Mucosa of rectum (tissue), 2 donors: ENCODE measurements at regions not wholly inside any gene's neighbourhood (a gene's known extent, or its start where the extent isn't known, plus 50 kb on each side); places are given as distances from the start of the nearest gene placed in this dataset.
A peak's percentile ranks its signal among the peaks of the same experiment; 100 is the strongest.

Source experiments
- H3K27ac ChIP-seq, 2 donors: one replicate each; pipeline ENCODE4 v1.7.0; 2013; ENCODE audit warnings: inconsistent platforms in 2 of 2, low read depth in 2 of 2, low read length in 2 of 2
- H3K27me3 ChIP-seq, 2 donors: one replicate each; pipeline ENCODE4 v1.7.0; 2013; ENCODE audit warnings: low read length in 2 of 2; ENCODE audit not compliant: control insufficient read depth in 2 of 2, insufficient read depth in 2 of 2
- H3K36me3 ChIP-seq, 2 donors: one replicate each; pipeline ENCODE4 v1.7.0; 2013; ENCODE audit warnings: low read length in 2 of 2; ENCODE audit not compliant: control insufficient read depth in 2 of 2, insufficient read depth in 2 of 2
- H3K4me1 ChIP-seq, 2 donors: one replicate each; pipeline ENCODE4 v1.7.0; 2013; ENCODE audit warnings: low read length in 2 of 2, mild to moderate bottlenecking in 1 of 2; ENCODE audit not compliant: control insufficient read depth in 2 of 2, insufficient read depth in 2 of 2
- H3K4me3 ChIP-seq, 2 donors: one replicate each; pipeline ENCODE4 v1.7.0; 2013; ENCODE audit warnings: low read length in 2 of 2
- H3K9ac ChIP-seq, 2 donors: one replicate each; pipeline ENCODE4 v1.7.0; 2013; ENCODE audit warnings: low read length in 2 of 2, low read depth in 1 of 2, mild to moderate bottlenecking in 1 of 2
- H3K9me3 ChIP-seq, 2 donors: one replicate each; pipeline ENCODE4 v1.7.0; 2013; ENCODE audit warnings: low read length in 2 of 2; ENCODE audit not compliant: control insufficient read depth in 2 of 2
- donor health status: healthy.
- donor health status: Normal muscosa, but diverticular disease.

GRCh38 chr14:54219261-54220070 is 177.3 kb upstream of the CDKN3 start:
- Histone ChIP-seq H3K27me3 (peaks cover 0 to 4% of the 10 kb centered on the region in 2 donors), H3K27ac (no peak overlapping the region), H3K4me3 (no peak overlapping the region), H3K9me3 (no peaks in the 10 kb centered on the region), H3K9ac (no peak overlapping the region), H3K36me3 (no peaks in the 10 kb centered on the region), H3K4me1 (no peaks in the 10 kb centered on the region)

- no peak overlapping the region for H3K9ac ChIP-seq
- H3K27me3 ChIP-seq = peaks cover 0 to 4% of the 10 kb centered on the region in 2 donors
- no peaks in the 10 kb centered on the region for H3K4me1 ChIP-seq
- no peaks in the 10 kb centered on the region for H3K36me3 ChIP-seq
- peak overlapping the region; percentile 17 to 45 for H3K4me3 ChIP-seq
- no peak overlapping the region for H3K27ac ChIP-seq
- H3K9me3 ChIP-seq = no peaks in the 10 kb centered on the region
Measured at GRCh38 chr14:54220071-54220703, 176.6 kb upstream of the CDKN3 start.

DNA sequence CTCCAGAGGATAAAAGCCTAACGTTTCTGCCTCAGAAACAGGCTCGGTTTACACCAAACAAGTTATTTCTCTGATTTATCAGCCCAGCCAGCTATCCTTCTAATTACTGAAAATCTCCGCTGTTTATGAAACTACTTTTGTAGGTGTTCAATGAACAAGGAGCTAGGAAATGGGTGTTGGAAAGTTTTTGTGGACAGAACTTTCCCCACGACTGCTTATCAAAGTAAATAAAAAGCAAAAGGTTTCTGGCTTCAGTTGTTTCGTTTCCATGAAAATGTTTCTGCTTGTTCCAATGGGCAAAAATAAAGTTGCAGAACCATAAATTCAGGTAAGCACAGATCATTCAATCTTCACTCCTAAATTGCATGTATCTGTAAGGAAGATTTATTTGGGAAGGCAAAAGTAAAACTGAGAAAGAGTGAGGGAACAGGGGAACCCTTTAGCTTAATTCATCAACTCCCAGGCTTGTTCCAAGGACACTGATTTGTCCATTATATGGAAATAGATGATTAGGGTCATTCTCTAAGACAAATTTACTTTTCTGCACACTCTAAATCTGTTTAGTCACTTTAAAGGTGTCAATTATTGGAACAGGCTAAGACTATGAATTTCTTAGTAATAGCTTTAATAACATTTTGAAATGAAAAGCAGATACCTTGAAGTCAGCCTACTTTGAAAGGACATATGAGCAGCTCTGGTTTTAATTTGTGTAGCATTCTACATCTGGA is 175.9 kb upstream of the CDKN3 start:
- H3K36me3 ChIP-seq = no peaks in the 10 kb centered on the region
- H3K9me3 ChIP-seq = no peaks in the 10 kb centered on the region
- H3K27me3 ChIP-seq = peaks cover 0 to 4% of the 10 kb centered on the region in 2 donors
- H3K4me1 ChIP-seq = no peaks in the 10 kb centered on the region
- H3K4me3 ChIP-seq = peak overlapping the region in 1 of 2 donors; percentile 45
- H3K9ac ChIP-seq = no peak overlapping the region
- H3K27ac ChIP-seq = no peak overlapping the region

- H3K4me1 ChIP-seq = no peaks in the 10 kb centered on the region
- H3K27me3 ChIP-seq = peaks cover 0 to 4% of the 10 kb centered on the region in 2 donors
- no peak overlapping the region for H3K27ac ChIP-seq
- H3K36me3 ChIP-seq = no peaks in the 10 kb centered on the region
- no peak overlapping the region for H3K9ac ChIP-seq
- no peak overlapping the region for H3K4me3 ChIP-seq
- no peaks in the 10 kb centered on the region for H3K9me3 ChIP-seq
Measured at GRCh38 chr14:54221432-54221803, 175.4 kb upstream of the CDKN3 start.

DNA sequence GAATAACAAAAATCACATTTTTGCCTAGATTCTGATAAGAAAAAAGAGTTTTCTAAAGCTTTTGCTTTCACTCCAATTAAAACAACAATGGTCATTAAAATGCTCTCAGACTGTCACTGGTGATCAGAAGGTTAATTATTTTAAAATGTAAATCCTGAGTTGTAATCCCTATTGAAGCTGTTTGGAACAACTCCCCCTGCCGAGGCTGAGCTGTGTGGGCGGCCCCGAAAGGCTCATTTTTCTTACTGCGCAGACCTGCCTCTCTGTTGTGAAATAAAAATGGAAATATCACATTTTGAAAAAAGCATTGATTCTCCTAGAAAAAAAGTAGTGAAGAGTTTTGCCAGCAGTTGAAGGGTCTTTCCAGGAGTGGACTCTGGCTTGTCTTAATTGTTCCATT is 174.8 kb upstream of the CDKN3 start:
- Histone ChIP-seq H3K27ac (no peak overlapping the region), H3K36me3 (no peaks in the 10 kb centered on the region), H3K27me3 (peaks cover 0 to 4% of the 10 kb centered on the region in 2 donors), H3K9ac (no peak overlapping the region), H3K9me3 (no peaks in the 10 kb centered on the region), H3K4me3 (no peak overlapping the region), H3K4me1 (no peaks in the 10 kb centered on the region)

- Histone ChIP-seq H3K36me3 (no peaks in the 10 kb centered on the region), H3K27me3 (peaks cover 0 to 4% of the 10 kb centered on the region in 2 donors), H3K4me1 (no peaks in the 10 kb centered on the region), H3K9me3 (no peaks in the 10 kb centered on the region), H3K27ac (no peak overlapping the region), H3K9ac (no peak overlapping the region), H3K4me3 (no peak overlapping the region)
Measured at GRCh38 chr14:54223831-54224402, 172.9 kb upstream of the CDKN3 start.

DNA sequence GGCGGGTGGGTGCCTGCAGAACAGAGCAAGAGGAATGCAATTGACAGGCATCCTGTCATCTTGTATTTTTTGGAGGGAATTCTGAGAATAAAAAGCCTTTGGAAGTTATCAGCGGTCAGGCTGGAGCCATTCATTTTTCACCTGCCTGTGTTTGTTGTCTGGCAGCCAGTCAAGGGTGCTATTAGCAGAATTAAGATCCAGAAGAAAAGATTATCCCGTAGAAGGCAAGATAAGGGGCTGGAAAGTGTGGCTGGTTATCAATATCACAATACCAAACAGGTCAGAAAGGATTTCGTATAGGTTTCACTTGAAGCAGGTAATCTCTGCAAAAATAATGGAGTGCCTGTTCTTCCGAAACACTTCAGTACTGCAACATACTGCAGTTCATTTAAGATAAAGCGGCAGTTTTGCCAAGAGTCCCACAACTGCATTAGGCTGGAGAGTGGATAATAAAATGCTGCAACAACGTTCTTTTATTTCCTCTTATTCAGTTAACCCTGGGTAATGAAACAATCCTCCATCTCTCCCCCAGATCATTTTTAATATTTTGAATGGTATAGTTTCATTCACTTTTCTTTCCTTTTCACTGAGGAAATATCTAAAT is 171.2 kb upstream of the CDKN3 start:
- Histone ChIP-seq H3K27ac (no peak overlapping the region), H3K9ac (no peak overlapping the region), H3K27me3 (no peaks in the 10 kb centered on the region), H3K36me3 (no peaks in the 10 kb centered on the region), H3K9me3 (no peaks in the 10 kb centered on the region), H3K4me3 (no peak overlapping the region), H3K4me1 (no peaks in the 10 kb centered on the region)

DNA sequence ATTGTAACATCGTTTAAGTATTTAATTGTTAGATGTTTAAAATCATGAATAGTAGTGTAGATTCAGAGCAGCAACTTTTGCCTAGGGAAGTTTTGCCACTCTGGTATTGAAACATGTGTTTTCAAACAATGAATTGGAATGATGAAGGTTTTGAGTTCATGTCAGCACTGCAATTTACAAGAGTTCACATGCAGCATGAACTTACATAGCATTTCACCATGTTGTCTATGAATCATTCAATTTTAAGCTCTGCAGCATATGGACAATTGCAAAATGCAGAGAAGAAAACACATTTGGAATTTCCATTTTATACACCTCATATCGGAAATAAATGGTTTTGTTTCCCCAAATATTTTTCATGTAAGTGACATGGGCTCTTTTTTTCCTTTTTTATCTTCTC is 170.7 kb upstream of the CDKN3 start:
- no peaks in the 10 kb centered on the region for H3K4me1 ChIP-seq
- no peaks in the 10 kb centered on the region for H3K27me3 ChIP-seq
- H3K36me3 ChIP-seq = no peaks in the 10 kb centered on the region
- H3K9ac ChIP-seq = no peak overlapping the region
- no peak overlapping the region for H3K4me3 ChIP-seq
- no peaks in the 10 kb centered on the region for H3K9me3 ChIP-seq
- H3K27ac ChIP-seq = no peak overlapping the region

DNA sequence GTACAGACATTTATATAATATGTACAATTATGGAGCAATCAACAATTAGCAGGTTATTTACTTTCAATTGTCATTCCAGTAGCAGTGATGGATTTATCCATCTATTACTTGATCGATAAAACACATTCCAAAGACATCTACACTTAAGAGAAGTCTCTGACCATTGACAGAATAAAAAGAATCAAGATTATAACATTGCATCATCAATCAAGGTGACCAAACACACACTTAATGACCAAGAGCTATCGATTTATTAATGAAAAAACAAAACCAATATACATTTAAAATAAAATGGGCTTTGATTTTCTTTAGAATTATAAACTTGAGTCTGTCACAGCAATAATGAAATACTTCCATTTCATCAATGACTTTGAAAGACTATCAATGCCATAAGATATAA is 170.2 kb upstream of the CDKN3 start:
- no peak overlapping the region for H3K27ac ChIP-seq
- no peaks in the 10 kb centered on the region for H3K27me3 ChIP-seq
- no peaks in the 10 kb centered on the region for H3K4me1 ChIP-seq
- no peak overlapping the region for H3K9ac ChIP-seq
- no peak overlapping the region for H3K4me3 ChIP-seq
- H3K9me3 ChIP-seq = no peaks in the 10 kb centered on the region
- no peaks in the 10 kb centered on the region for H3K36me3 ChIP-seq
